GM19468 (cell line): ENCODE measurements at regions not wholly inside any gene's neighbourhood (a gene's known extent, or its start where the extent isn't known, plus 50 kb on each side); places are given as distances from the start of the nearest gene placed in this dataset.

Source experiments
- ATAC-seq: cut with Tn5 transposase; IDR thresholded peaks from one replicate; pipeline ENCODE4 v1.9.1; 2021; ENCODE audit warnings: mild to moderate bottlenecking, moderate library complexity, moderate number of reproducible peaks; ENCODE audit not compliant: unreplicated experiment; ENCODE audit errors: extremely low read depth

DNA sequence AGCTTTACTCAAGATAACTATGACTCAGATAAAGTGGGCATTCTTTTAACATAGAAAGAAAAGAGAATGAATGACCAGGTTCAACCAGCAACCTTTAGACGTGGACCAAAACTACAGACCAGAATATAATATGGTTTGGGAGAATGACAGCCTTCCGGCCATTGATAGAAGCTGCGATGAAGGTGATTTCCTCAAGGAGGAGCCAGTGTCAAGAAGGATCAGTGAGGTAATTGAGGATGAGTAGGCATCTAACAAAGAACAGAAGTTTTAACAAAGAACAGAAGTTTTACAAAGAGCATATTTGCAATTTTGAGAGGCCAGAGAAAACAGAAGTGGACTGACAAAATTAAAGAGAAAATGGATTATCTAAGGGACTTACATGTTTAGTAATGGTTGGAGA, 289.0 kb upstream of the AGTR1 start:
- no peak for ATAC-seq

DNA sequence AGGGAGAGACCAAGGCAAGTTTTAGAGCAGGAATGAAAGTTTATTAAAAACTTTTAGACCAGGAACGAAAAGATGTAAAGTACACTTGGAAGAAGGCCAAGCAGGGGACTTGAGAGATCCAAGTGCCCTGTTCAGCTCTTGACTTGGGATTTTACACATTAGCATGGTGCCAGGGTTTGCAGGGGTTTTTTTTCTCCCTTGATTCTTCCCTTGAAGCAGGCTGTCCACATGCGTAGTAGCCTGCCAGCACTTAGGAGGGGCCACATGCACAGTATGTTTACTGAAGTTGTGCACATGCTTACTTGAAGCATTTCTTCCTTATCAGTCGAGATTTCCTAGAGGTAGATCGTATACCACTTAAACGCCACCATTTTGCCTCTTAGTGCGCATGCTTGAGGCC, 277.5 kb upstream of the AGTR1 start:
- ATAC-seq: no peak

DNA sequence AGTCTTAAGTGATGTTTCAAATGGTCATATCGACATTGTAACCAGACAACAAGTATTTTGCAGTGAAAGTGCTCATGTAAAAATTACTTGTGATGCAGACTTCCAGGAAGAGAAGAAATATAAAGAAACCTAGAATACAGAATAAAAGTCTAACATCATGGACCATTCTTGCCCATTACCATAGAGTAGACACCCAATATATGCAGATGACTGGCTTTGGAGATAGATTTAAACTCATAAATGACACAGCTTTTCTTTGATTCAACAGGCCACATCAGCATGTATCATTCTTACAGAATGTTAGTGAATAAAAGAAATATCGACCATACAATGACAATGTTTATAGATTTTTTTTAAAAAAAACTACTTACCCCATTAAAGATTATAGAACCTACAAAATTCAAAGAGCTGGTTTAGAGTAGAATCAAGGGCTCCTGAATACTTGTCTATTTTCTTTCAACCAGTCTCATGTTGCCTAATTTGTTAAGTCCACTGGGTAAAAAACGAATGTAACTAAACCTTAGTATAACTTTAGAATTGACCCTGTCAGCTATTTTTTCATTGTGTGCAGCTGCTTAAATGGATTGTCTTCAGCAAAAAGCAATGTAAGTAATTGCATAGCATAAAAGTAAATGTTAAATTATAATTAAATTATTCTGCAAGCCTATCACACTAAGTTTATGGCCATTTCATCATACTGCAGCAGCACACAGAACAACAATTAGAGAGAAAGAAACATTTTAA, 268.7 kb upstream of the AGTR1 start:
- ATAC-seq: no peak

DNA sequence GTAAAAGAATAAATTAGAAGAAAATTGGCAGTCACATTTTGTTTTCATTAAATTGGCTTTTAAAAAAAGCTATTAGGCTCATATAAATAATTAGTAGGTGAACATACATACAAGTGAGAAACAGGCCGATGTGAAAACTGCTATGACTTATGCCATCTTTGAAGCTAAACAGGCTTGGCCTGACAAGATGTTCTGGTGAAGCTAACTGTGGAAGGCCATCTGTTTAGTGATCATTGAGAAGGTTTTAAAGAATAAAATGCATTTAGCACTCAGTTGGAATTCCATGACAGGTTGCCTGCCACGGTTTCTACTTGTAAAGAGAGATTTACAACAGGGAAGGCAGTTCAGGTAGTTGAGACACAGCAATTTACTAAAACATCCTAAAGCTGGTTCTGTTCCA, 264.0 kb upstream of the AGTR1 start:
- ATAC-seq: no peak

DNA sequence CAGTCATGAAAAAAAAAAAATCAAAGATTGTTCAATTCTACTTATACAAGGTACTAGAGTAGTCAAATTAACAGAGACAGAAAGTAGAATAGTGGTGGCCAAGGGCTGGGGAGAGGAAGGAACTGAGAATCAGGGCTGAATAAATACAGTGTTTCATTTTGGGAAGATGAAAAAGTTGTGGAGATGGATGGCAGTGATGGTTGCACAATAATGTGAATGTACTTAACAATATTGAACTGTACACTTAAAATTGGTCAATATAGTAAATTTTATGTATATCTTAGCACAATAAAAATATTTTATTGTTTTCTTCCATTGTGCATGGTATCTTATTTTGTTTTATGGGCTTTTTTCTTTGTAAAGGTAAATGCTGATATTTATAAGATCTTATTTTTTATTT, 262.2 kb upstream of the AGTR1 start:
- ATAC-seq: no peak

DNA sequence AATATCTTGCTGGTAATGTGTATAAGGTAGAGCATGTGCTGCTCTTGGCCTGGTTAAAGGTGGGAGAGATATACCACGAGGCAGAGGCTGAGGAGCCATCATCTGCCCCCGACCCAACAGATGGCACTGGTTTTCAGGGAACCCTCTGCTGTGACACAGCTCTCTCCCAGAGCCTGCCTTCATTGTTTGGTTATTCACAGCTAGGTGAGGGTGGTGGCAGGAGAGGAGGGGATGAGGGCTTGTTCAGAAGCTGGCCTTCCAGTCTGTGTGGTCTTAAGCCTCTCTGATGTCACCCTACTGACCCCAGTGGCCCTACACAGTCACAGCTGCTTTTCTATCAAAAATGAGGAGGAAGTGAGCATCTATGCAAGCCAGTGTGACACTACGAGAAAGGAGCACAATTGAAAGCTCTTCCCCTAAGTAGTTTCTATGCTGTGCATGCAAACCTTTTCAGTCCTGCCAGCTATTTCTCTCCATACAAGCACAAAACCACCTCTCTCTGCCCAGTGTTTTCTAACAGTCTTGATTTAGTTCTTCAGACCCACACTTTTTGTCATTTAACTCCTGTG, 258.4 kb upstream of the AGTR1 start:
- no peak for ATAC-seq

DNA sequence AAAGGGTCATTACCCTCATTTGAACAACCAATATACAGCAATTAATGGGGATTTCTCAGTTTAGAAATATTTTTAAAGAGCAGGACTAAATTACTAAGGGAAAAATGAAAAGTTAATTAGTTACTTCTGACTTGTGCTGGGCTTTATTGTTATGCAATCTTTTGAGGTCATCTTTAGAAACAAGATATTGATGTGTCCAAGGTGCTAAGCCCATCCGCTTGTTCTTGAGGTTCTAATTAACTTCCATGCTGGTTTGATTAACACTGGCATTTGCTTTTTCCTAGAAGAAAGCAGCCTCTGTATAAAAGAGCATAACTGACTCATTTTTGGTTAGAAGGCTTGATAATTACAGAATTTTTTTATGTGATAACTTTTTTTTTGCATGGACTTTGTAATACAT, 256.5 kb upstream of the AGTR1 start:
- no peak for ATAC-seq

DNA sequence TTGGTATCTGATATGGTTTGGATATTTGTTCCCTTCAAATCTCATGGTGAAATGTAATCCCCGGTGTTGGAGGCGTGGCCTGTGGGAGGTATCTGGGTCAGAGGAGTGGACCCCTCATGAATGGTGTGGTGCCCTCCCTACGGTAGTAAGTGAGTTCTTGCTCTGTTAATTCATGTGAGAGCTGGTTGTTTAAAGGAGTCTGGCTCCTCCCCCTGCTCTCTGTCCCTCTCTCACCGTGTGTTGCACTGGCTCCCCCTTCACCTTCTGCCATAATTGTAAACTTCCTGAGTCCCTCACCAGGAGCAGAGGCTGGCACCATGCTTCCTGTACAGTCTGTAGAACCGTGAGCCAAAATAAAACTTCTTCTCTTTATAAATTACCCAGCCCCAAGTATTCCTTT, 246.9 kb upstream of the AGTR1 start:
- ATAC-seq: no peak

DNA sequence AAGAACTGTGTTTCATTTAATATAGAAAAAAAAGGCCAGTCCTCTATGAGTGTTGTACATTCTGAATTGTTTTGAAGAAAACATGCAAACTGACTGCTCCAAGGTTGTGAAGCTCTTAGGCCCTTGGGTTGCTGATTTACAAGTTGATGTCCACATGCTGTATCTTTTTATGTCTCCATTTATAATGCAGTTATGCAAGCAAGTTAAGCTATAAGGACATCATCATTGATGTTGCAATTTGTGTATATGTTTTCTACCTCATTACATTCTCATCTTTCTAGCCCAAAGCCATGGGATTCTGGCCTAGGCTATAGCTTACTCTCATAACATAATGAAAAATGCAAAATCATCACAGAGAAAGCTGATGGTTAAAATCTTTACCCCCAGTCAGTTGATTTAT, 245.7 kb upstream of the AGTR1 start:
- ATAC-seq: no peak

DNA sequence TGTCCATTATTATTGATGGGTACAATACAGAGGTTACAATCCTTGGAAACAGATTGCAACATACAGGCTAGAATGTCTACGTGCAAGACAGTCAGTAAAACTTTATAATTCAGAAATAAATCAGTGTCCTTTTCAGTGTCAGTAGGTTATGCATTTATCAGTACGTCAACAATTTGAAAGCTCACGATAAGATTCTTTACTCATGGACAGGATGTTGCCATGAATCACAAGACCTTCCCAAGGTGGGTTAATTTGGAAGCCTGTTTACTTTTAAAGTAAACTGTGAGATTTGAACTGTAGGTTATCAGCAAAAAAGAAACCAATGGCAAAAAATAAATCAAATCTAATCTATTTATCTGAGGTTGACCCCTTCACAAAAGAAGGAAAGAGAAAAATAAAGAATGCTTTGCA, 243.9 kb upstream of the AGTR1 start:
- no peak for ATAC-seq

DNA sequence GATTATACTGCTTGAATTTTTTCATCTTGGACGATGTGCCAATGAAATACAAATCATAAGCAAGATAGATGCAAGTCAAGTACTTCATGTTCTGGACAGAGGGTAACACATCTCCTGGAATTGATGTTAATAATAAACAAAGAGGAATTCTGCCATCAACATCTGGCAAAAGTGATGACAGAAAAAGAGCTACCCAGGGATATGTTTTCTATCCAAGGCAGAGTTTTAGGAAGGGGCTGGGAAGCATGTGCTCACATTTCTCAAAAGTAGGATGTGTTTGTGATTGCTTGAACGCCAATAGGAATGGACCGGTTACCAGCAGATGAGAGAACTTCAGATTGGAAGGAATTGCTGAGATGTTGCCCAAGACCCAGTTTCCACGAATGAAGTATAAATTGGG, 242.6 kb upstream of the AGTR1 start:
- no peak for ATAC-seq

DNA sequence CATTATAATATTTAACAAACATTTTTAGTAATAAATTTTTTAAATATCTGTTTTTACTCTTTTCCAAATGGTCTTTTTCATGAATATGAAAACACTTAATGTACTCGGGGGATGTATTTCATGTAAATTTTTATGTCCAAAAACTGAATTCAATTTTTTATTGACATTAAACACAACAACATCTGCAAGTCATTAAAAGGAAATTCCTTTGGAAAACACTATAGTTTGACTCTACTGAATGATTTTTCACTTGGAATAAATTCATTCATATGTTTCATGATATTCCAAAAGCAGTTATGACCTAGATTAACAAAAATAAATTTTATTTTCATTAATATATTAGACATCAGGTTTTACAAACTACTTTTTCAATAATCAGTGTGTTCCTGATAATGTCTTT, 239.8 kb upstream of the AGTR1 start:
- no peak for ATAC-seq

DNA sequence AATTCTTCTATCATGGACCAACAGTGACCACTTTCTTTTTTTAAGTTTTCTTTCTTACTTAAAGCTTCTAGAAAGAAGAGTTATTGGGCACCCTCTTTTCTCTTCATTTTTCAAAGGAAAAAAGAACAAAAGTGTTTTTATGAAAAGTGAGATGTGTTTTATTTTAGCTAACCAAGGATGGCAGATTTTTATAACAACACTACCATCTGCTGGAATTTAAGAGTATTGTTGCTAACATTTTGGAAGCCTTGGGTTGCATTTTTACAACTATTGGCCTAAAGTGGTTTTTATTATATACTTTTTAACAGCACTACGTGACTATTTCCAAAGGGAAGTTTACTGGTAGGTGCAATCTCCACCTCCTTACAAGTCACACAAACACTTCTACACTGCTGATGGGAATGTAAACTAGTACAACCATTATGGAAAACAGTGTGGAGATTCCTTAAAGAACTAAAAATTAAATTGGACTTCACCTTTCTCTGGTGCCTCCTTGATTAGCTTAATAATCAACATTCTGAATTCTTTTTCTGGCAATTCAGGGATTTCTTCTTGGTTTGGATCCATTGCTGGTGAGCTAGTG, 237.7 kb upstream of the AGTR1 start:
- no peak for ATAC-seq

DNA sequence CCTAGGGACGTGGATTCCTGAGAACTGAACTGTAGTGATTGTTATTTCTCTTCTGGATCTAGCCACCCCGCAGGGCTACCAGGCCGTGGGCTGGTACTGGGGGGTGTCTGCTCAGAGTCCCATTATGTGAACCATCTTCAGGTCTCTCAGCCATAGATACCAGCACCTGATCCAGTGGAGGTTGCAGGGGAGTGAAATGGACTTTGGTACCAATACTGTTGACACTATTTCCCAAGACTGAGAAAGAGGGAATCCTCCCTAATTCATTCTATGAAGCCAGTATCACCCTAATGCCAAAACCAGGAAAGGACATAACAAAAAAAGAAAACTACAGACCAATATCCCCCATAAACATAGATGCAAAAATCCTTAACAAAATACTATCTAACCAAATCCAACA, 237.0 kb upstream of the AGTR1 start:
- ATAC-seq: no peak

DNA sequence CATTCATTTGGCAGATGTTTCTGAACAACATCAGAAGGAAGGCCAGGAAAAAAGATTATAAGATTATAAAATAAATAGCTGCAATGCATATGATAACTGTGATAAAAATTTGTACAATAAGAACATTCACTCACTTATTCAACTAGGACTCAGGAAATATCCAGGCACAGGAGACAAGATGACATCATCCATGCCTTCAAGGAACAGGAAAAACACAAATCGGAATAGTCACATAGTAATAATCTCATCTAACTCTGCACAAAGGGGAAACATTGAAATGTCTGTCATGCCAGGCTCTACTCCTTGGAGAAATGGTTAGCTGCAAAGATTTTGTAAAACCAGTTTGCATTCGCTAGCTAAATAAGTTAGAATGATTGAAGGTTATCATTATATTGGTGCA, 233.5 kb upstream of the AGTR1 start:
- no peak for ATAC-seq

DNA sequence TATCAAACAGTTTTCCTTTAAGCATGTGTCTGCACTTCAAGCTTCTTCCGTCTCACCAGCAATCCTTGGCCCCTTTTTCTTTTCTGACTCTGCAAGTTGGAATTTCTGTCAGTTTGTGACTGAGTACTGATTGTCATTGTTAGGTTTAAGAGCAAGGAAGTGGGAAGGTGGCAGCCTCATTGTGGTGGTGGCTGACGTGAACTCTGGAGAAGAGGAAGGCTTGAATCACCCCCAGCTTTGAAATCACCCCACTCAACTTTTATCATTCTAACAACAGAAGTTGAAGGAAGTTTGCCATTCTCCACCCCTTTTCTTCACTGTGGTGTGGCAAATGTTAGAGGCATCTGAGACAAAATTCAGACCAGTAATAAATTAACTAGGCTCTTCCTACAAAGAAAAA, 231.6 kb upstream of the AGTR1 start:
- ATAC-seq: no peak

DNA sequence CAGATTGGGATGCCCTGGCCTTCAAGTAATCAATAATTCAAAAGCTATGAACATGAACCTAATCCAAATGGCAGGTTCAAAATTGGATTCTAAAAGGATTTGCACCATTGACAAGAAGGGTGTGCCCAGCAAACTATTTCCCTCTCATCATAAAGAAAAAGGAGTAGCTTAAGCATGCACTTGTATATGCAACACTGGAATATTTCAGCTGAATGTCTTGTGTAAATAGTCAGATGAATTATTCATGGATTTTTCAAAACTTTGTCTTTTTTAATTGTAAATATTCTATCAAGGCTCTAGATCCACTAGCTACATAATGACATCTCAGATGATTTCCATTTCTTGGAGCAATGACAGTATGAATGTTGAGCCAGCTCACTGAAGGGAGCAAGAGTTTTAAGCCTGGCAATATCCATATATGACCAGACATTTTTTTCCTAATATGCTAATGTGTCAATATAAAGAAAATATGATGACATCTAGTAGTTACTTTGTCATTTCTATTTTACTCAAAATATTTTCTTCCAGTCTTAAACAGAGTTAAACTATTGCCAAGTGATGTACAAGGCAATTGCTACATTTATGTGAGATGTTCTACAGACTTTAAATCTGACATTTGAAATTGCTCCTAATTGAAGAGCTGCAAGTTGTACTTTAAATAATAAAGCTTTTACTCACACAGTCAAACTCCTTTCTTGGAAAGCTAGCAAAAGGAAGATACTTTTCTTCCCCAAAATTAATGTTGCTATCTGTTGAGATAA, 230.5 kb upstream of the AGTR1 start:
- no peak for ATAC-seq

DNA sequence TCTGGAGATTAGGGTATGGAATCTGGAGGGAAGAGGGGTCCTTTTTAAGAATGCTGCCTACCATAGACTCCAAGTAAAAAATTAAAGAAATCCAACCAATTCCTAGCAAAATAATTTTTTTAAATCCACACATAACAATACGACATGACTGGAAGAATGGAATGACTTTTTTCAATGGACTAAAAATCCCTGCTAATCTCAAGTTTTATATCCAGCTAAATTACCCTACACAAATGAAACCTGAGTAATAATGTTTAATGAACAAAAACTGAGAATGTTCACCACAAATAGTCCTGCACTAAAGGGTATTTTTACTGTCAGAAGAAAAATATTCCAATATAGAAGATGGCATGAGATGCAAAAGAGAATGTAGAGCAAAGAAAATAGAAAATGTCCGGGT, 220.3 kb upstream of the AGTR1 start:
- no peak for ATAC-seq

DNA sequence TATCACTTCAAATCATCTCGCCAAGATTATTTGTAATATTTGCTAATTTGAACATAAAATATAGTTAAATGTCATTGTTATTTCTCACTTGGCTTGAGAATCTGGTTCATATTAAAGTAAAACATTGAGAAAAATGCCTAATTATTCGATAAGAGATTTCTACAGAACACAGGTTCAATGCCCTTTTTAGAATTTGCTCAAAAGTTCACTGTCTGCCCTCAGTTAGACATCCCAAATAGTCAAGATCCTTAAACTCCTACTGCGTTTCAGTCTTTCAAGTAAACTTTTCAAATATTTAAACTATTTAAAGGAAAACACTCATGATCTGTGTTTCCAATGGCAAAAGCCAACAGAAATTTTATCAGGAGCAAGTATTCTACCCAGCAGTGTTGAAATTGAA, 204.1 kb upstream of the AGTR1 start:
- no peak for ATAC-seq

DNA sequence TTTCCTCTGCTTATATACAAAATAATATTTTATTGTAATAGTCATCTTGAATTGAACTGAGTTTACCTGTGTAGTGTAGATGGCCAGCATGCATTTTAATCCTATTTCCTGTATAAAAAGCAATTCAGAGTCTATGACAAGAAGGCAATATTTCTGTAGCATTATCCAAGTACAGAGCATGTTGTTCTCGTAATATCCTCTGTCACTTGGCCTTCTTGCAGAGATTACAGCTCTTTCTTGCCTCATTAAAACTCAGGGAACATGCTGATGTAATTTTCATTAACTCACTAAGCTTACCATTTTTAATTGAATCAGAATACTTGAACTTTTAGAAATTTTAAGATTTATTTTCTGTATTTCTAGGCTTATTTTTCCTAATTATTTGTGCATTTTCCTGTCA, 203.3 kb upstream of the AGTR1 start:
- no peak for ATAC-seq

DNA sequence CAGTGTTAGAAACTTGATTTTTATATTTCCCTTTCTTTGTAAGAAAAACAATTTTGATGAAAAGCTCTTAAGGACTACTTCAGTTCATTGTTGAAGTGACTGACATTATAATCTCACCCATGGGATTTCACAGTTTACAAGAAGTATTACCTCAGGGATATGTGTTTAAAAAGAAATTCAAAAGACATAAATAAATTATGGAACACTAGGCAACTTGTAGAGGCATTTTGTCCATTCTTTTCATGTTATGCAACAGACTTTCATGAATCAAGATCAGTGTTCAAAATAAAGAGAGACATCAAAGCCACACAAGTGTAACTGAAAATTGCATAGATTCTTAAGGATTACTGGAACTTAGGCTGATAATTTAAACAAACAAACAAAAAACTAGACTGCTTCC, 196.8 kb upstream of the AGTR1 start:
- no peak for ATAC-seq
